ENCODE measurements at regions not wholly inside any gene's neighbourhood (a gene's known extent, or its start where the extent isn't known, plus 50 kb on each side); places are given as distances from the start of the nearest gene placed in this dataset.
"Not testable (repeated sequence)": the region's sequence is repeated elsewhere in the genome, so short reads cannot be mapped to it uniquely, and the experiment has no call there.

DNA sequence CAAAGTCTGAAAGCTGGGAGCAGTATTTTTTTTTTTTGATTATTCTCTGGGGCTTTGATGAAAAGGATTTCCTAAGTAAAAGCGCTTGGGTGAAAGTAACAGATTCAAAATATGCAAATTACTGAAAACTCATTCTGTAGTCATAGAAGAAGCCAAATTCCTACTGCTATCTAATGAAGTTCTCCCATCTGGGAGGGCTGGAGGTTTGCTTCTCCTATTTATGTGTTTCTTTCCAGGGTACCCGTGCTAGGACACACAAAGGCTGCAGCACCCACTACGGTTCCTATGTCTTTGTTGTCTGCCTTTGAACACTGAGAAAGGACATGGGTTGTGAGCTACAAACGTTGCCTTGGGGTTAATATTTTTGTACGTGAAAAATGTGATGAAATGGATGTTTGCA, 324.7 kb upstream of the KAZN start:
- no peak overlapping the region for H3K4me2 ChIP-seq (replicated peaks; ENCODE audit: low read depth, low read length, poor library complexity, severe bottlenecking)
- Mint-ChIP-seq H3K27ac (no peak overlapping the region), H3K27me3 (peaks cover 12% of the 10 kb centered on the region), H3K4me3 (no peak overlapping the region), H3K4me1 (no peaks in the 10 kb centered on the region), H3K9me3 (ENCODE audit: insufficient read depth) (no peaks in the 10 kb centered on the region)
- no peaks in the 10 kb centered on the region for H4K20me1 ChIP-seq (ENCODE audit: control insufficient read depth, insufficient read depth, low read length, poor library complexity, severe bottlenecking)
- H3K36me3 ChIP-seq (replicated peaks in 1 of 2; ENCODE audit: control extremely low read depth in 1 of 2, control insufficient read depth in 1 of 2, extremely low read depth in 1 of 2, insufficient read depth in 2 of 2, low read length in 1 of 2): no peaks in the 10 kb centered on the region
- no peak overlapping the region for H3K27ac ChIP-seq (ENCODE audit: low read length in 2 of 2)
- H3K9me3 ChIP-seq (ENCODE audit: control extremely low read depth in 1 of 3, control insufficient read depth in 2 of 3, insufficient read depth in 1 of 3, low read length in 2 of 3): peaks cover 0 to 1% (median 0%) of the 10 kb centered on the region in 3 donors
- WGBS (ENCODE audit: insufficient coverage): 82% methylated on average over 2 of the region's 5 CpGs
- H3K9ac ChIP-seq (ENCODE audit: low read length): no peak overlapping the region
- POLR2A ChIA-PET: no interaction called here
- H3K4me3 ChIP-seq (ENCODE audit: control extremely low read depth in 1 of 5, extremely low read depth in 1 of 5, insufficient read depth in 1 of 5, low read depth in 2 of 5, low read length in 4 of 5): no peak overlapping the region
- H3K4me1 ChIP-seq (ENCODE audit: control insufficient read depth in 2 of 2, insufficient read depth in 2 of 2, low read length in 2 of 2): no peaks in the 10 kb centered on the region
- intact Hi-C loops (cut with micrococcal nuclease): no loop called here
- no peaks in the 10 kb centered on the region for H3K79me2 ChIP-seq (ENCODE audit: control insufficient read depth, insufficient read depth, low read length)
- CTCF ChIA-PET: no interaction called here
- H3K27me3 ChIP-seq (replicated peaks in 1 of 4; ENCODE audit: control extremely low read depth in 1 of 4, control insufficient read depth in 3 of 4, insufficient read depth in 4 of 4, low read length in 3 of 4): no peaks in the 10 kb centered on the region
- no peak overlapping the region for H2AFZ ChIP-seq (ENCODE audit: insufficient read depth, low read depth, low read length, poor library complexity, severe bottlenecking)
- no peak for TF ChIP-seq EZH2 (IDR thresholded peaks at IDR 0.05; ENCODE audit: borderline replicate concordance, insufficient read depth, low read depth, low read length, poor library complexity, severe bottlenecking)
- TF ChIP-seq, protein P1, sequence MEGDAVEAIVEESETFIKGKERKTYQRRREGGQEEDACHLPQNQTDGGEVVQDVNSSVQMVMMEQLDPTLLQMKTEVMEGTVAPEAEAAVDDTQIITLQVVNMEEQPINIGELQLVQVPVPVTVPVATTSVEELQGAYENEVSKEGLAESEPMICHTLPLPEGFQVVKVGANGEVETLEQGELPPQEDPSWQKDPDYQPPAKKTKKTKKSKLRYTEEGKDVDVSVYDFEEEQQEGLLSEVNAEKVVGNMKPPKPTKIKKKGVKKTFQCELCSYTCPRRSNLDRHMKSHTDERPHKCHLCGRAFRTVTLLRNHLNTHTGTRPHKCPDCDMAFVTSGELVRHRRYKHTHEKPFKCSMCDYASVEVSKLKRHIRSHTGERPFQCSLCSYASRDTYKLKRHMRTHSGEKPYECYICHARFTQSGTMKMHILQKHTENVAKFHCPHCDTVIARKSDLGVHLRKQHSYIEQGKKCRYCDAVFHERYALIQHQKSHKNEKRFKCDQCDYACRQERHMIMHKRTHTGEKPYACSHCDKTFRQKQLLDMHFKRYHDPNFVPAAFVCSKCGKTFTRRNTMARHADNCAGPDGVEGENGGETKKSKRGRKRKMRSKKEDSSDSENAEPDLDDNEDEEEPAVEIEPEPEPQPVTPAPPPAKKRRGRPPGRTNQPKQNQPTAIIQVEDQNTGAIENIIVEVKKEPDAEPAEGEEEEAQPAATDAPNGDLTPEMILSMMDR (IDR thresholded peaks at IDR 0.05): no peak
- DNase-seq (no peak), ATAC-seq (ENCODE audit: low read depth) (no peak)

DNA sequence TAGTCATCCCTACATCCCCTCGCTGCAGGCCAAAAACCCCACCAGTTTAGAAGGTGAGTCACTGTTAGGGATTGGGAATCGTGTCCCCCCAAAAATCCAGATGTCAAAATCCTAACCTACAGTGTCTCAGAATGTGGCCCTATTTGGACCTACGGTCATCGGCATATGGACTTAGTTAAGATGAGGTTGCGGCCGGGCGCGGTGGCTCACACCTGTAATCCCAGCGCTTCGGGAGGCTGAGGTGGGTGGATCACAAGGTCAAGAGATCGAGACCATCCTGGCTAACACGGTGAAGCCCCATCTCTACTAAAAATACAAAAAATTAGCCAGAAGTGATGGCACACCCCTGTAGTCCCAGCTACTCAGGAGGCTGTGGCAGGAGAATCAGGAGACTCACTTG, 318.6 kb upstream of the KAZN start:
- H3K27me3 ChIP-seq (replicated peaks in 1 of 4; ENCODE audit: control extremely low read depth in 1 of 4, control insufficient read depth in 3 of 4, insufficient read depth in 4 of 4, low read length in 3 of 4); H3K79me2 ChIP-seq (ENCODE audit: control insufficient read depth, insufficient read depth, low read length); H3K4me3 Mint-ChIP-seq; H3K4me3 ChIP-seq (ENCODE audit: control extremely low read depth in 1 of 5, extremely low read depth in 1 of 5, insufficient read depth in 1 of 5, low read depth in 2 of 5, low read length in 4 of 5); H3K9ac ChIP-seq (ENCODE audit: low read length); DNase-seq; H3K27ac Mint-ChIP-seq; H3K4me1 Mint-ChIP-seq; H3K27me3 Mint-ChIP-seq; H3K27ac ChIP-seq (ENCODE audit: low read length in 2 of 2); H3K9me3 Mint-ChIP-seq (ENCODE audit: insufficient read depth); CTCF ChIA-PET; ATAC-seq (ENCODE audit: low read depth); H2AFZ ChIP-seq (ENCODE audit: insufficient read depth, low read depth, low read length, poor library complexity, severe bottlenecking); intact Hi-C loops (cut with micrococcal nuclease); H4K20me1 ChIP-seq (ENCODE audit: control insufficient read depth, insufficient read depth, low read length, poor library complexity, severe bottlenecking); POLR2A ChIA-PET; H3K4me1 ChIP-seq (ENCODE audit: control insufficient read depth in 2 of 2, insufficient read depth in 2 of 2, low read length in 2 of 2); H3K4me2 ChIP-seq (replicated peaks; ENCODE audit: low read depth, low read length, poor library complexity, severe bottlenecking); H3K36me3 ChIP-seq (replicated peaks in 1 of 2; ENCODE audit: control extremely low read depth in 1 of 2, control insufficient read depth in 1 of 2, extremely low read depth in 1 of 2, insufficient read depth in 2 of 2, low read length in 1 of 2); H3K9me3 ChIP-seq (ENCODE audit: control extremely low read depth in 1 of 3, control insufficient read depth in 2 of 3, insufficient read depth in 1 of 3, low read length in 2 of 3): not testable (repeated sequence)
- 100% methylated on average over 8 of the region's 12 CpGs for WGBS (ENCODE audit: insufficient coverage)

Measured in B cell (primary cell).